ENCODE measurements at regions not wholly inside any gene's neighbourhood (a gene's known extent, or its start where the extent isn't known, plus 50 kb on each side); places are given as distances from the start of the nearest gene placed in this dataset.
"Not testable (repeated sequence)": the region's sequence is repeated elsewhere in the genome, so short reads cannot be mapped to it uniquely, and the experiment has no call there.

DNA sequence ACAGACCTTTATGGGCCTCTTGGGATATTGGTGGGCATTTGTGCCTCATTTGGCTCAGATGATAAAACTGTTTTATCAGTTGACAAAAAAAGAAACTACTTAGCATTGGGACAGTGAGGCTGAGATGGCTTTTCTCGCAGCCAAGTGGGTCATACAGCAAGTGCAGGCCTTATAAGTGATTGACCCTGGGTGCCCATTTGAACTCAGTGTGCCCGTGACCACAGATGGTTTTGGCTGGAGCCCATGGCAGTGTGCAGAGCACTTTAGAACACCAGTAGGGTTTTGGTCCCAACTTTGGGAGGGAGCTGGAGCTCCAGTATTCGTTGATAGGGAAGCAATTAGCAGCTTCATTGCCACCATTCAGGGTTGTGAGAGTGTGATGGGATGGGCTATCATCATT, 404.5 kb upstream of the LARGE1 start:
- no peak for DNase-seq

DNA sequence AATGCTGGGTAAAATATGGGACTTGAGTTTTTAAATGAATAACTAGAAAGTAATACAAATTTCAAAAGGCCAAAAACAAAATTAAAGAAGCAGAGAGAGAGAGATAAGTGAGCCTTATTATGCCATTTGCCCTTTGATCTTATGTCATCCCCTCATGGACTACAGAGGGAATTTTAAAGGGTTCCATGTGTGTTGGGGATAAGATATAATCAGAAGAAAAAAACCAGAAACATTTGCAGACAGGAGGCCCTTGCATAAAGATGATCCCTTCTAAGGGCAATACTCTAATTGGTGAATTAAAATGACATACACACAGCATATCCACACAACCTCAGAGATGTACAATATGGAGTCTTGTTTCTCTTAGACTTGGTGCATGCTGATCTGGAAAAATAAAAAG, 406.6 kb upstream of the LARGE1 start:
- DNase-seq, result no peak

DNA sequence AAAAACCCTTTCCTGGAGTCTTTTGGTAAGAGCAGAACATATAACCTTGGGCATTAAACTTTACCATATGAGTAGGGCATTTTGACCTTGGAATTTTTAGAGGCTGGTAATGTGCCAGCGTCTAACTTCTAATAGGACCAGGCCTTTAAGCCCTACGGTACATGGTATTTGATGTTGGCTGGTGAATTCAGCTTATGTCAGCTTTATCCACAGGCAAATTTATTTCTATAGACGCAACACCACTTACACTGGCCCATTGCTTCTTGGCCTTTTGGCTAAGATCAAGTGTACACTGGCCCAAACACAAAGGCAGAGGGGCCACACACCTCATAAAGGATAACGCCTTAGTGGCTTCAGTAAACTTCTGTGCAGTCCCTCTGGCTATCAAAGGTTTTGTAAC, 410.2 kb upstream of the LARGE1 start:
- DNase-seq, result no peak

- no peak for DNase-seq
Observed at GRCh38 chr22:34333285-34333684, 413.0 kb upstream of the LARGE1 start.

DNA sequence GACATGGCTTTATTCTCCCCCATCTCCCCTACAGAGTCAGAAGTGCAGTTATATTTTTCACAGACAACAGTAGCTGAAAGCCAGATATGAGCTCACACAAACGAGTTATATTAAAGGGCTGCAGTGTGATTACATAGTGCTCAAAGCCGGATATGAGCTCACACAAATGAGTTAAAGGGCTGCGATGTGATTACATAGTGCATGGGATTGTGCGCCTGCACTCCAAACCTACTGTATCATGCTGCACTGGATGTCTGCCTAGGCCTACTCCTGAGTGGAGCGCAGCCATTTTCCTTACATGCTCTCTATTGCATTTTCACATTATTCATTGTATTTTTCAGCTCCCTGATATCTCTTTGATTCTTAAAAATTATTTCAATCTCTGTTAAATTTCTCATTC, 414.6 kb upstream of the LARGE1 start:
- DNase-seq, result no peak

DNA sequence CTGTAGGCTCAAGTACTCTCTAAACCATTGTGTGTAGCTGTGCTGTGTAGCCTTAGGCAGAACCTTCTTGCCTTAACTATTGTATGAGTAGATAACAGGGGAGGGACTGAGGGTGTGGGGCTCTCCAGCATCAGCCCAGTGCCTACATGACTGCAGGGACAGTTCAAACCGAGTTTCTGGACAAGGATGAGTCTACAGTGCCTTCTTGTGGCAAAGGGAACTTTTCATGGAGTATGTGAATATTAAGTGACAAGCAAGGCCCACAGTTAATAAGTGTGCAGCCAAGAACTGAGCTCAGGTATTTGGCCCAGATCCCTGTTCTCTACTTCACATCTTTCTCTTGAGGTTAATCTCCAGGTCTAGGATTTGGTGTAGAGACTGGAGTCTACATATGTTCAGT, 424.4 kb upstream of the LARGE1 start:
- DNase-seq, result no peak

DNA sequence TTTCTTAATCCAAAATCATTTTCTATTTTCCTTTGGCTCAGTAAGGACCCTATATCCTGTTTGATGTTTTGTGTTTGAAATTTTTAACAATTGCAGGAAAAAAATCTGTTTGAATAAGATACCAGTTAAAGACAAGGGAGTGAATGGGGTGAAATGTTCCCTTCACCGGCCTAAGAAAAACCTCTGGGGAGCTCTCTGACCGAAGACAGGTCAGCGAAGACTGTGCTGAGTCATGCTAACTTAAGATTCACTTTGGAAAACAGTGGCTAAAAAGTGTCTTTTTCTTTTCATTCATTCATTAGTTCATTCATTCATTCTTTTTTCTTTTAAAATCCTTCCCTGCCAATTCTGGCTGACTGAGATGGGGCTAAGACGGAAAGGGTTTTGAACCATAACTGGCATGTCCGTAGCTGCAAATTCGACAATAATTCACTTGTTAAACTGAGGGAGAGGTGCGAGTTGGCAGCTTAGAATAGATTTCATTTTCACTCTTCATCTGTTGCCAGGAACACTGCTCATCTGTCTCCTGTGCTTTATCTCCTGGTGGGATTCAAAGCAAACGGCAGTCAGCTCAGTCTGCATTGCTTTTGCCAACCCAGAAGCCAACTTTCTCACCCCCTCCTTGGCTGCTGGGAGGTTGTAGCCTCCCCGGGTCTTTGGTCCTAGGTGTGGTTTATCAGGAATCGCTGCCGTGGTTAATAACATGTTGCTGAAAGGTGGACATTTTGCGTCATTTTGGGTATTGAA, 434.0 kb upstream of the LARGE1 start:
- DNase-seq, result no peak

- DNase-seq, result no peak
Observed at GRCh38 chr22:34356481-34356880, 436.2 kb upstream of the LARGE1 start.

DNA sequence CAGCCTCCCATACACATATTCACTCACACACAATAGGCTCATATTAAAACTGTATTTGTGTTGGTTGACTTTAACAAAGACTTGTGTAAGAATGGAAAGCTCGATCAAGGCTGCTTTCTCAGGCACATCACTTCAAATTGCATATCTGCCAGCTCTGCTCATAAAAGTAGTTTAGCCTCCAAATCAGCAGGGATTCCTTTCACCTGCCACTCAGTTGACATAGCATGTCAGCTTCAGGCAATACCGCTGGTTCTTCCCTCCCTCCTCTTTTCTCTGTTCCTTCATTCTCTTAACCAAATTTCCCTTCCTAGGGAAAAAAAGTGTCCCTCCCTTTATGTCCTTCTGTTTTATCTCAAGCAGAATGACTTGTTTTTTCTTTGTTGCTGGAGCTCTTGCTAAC, 450.4 kb upstream of the LARGE1 start:
- no peak for DNase-seq

- no peak for DNase-seq
Observed at GRCh38 chr22:34379825-34380224, 459.5 kb upstream of the LARGE1 start.

DNA sequence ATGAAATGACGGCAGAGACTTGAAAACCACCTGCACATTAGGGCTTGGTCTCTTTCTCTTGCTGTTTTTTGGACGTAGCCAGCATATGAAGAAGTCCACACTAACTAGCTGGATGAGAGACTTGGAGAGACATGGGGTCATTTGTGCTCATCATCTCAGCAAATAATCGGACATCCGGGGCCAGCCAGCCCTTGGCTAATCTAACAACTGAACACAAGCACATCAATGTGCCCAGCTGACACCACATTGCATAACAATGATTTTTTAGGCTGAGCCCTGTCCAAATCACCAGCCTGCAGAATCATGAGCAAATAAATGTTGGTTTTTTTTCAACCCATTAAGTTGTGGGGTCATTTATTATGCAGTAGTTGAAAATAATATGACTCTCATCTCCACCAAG, 460.3 kb upstream of the LARGE1 start:
- DNase-seq, result no peak

GRCh38 chr22:34390400-34390799, 470.1 kb upstream of the LARGE1 start:
- no peak for DNase-seq

GRCh38 chr22:34395370-34395769, 475.1 kb upstream of the LARGE1 start:
- DNase-seq, result no peak

DNA sequence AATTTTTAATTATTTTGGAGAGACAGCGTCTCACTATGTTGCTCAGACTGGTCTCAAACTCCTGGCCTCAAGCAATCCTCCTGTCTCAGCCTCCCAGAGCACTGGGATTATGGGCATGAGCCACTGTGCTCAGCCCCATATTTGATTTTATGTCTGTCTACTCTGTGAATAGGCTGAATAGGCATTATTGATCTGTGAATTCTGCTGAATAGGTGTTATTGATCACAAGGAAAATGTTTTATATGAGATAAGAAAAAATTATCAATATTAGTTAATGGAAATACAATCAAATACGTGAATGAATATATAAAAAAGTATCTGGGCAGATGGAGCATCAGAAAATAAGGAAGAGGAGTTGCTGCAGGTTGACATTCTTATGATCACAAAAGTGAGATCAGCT, 483.4 kb upstream of the LARGE1 start:
- no peak for DNase-seq

DNA sequence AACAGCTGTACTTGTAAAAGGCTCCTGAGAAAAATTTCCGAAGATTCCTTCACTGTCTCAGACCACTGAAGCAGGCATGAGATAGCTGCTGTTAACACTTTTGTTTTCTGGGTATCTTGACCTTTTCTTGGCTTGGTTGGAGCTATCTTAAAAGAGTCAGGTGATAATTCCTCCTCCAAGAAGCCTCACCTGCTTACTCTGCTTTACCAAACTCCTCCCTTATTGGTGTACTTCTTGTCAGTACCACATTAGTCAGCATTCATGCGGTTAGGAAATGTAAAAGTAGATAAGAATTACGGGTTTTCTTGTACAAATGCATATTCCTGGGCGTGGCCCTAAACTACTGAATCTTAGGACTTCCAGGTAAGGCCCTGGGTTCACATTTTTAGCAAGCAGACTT, 489.8 kb upstream of the LARGE1 start:
- DNase-seq, result no peak

- DNase-seq, result no peak
Observed at GRCh38 chr22:34414467-34415440, 494.5 kb upstream of the LARGE1 start.

DNA sequence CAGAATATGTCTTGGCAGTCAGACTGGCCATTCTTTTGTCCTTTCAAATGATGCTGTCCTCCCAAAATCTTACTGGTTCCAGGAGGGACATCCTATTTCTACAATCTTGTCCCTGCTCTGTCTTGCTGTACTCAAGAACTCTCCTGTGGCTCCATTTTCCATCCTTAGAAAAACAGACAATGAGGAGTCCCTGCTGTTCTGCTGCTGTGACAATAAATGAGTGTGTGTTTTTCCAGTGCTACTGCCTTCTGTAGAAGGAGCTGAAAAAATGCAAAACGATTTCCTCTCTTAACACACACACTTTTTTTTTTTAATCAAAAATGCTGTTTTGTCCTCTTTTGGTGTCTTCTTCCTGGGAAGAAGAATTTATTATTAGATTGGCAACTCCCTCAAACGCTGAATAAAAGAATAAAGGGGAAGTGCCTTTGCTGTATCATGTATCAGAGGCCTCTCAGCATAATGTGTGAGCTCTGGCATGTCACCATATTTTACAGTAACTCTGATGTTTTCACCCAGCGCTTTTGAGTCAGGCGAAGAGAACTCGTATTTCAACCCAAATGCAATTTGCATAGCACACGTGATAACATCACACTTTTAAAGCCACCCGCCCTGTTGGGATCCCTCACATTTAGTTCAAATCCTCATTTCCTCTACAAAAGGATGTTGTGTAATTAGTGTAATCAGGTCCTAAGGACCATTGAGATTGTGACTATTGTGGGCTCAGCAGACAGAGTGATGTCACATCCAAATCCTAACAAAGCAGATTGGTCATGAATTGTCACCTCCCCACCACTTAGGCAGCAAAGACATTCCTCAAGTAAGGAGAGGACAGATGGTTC, 496.0 kb upstream of the LARGE1 start:
- no peak for DNase-seq

DNA sequence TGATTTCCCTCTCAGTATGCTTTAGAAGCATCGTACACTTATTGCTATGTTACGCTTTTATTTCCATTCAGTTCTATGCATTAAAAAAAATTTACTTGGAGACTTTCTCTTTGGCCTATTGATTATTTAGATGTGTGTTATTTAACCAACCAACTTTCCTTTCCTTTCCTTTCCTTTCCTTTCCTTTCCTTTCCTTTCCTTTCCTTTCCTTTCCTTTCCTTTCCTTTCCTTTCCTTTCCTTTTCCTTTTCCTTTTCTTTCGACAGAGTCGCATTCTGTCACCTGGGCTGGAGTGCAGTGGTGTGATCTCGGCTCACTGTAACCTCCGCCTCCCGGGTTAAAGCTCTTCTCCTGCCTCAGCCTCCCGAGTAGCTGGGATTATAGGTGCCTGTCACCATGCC, 502.7 kb upstream of the LARGE1 start:
- DNase-seq, result not testable (repeated sequence)

DNA sequence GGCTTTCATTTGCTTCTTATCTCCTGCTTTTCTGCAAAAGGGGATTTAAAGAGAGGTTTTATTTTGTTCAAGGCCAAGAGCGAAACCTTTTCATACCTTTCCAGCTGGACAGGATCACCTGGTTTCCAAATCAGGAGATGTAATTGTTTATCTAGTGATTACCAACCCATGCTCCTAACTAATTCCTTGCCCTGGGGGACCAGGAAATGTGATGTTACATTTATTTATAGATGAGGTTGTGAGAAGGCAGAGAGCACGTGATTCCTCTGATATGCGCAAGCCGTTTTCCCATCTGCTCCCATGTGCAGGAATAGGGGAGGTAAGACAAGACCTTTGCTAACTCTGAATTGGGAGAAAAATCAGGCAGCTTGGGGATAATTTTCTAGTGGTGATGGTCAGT, 507.2 kb upstream of the LARGE1 start:
- DNase-seq, result no peak

DNA sequence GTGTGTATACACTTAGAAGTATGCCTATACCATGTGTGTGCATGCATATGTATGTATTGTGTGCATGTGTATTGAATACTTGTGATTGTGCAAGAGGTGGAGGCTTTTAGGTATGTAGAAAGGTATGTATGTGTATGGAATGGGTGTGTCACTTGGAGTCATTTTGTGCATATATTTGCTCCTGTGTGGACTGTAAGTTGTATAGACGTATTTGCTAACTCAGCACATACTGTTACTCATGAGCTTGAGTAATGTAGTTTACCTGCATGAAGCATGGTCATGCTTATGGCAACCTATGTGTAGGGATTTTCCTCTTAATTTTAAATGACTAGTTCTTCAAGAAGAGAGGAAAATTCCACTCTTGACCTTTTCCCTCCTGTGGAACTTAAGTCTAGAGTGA, 507.6 kb upstream of the LARGE1 start:
- DNase-seq, result no peak

- no peak for DNase-seq
Observed at GRCh38 chr22:34429314-34429713, 509.0 kb upstream of the LARGE1 start.

DNA sequence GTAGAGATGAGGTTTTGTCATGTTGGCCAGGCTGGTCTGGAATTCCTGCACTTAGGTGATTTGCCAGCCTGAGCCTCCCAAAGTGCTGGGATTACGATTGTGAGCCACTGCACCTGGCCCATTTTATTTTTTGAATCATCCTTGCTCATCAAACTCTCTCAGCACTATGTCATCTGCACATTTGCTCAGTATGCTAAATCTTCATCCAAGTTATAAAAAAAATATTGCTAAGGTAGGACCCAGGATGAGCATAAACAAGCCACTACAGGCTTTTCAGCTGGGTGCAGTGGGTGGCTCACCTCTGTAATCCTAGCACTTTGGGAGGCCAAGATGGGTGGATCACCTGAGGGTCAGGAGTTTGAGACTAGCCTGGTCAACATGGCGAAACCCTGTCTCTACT, 510.1 kb upstream of the LARGE1 start:
- DNase-seq, result no peak

DNA sequence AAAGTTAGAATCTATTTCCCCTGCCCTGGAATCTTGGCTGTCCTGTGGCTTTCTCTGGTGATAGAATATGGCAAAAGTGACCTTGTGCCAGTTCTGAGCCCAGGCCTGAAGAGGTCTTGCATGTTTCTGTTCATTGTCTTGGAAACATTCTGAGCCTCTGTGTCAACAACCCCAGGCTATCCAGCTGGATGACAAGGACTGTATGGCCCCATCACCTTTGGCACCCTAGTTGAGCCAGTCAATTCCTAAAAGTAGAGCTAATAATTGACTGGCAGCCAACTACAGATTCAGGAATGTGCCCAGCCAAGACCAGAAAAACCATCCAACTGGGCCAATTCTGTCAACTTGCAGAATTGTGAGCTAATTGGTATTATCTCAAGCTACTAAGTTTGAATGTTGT, 514.1 kb upstream of the LARGE1 start:
- no peak for DNase-seq
